Heart left ventricle (tissue), 16 donors: ENCODE measurements at regions not wholly inside any gene's neighbourhood (a gene's known extent, or its start where the extent isn't known, plus 50 kb on each side); places are given as distances from the start of the nearest gene placed in this dataset.

Experiments used
- ATAC-seq, 4 donors: fragments of 200-7000 bp; cut with Tn5 transposase; one replicate each; pipeline ENCODE4 v1.9.1; 2020 to 2022; ENCODE audit warnings: moderate library complexity in 4 of 4, mild to moderate bottlenecking in 3 of 4, moderate number of reproducible peaks in 1 of 4
- DNase-seq, 5 donors: peaks; one replicate each; pipeline ENCODE4 v3.0.0-alpha.2; 2020
- H3K27ac ChIP-seq, 12 donors: fragments of 200-600 bp; sonication (generic) in 4 of 12; one replicate each; pipeline versions ENCODE4 v1.5.0 to v1.8.0; 2016 to 2022; ENCODE audit warnings: mild to moderate bottlenecking in 2 of 12
- H3K27me3 ChIP-seq, 9 donors: fragments of 200-600 bp; sonication (generic) in 2 of 9; one replicate each; pipeline versions ENCODE4 v1.5.1 to v1.8.0; 2016 to 2022; ENCODE audit warnings: mild to moderate bottlenecking in 3 of 9
- H3K36me3 ChIP-seq, 9 donors: fragments of 200-600 bp; sonication (generic) in 2 of 9; one replicate each; pipeline versions ENCODE4 v1.5.0 to v1.8.0; 2018 to 2022; ENCODE audit warnings: mild to moderate bottlenecking in 2 of 9
- H3K4me1 ChIP-seq, 12 donors: fragments of 200-600 bp; sonication (generic) in 4 of 12; one replicate each; pipeline versions ENCODE4 v1.5.0 to v1.8.0; 2016 to 2022; ENCODE audit warnings: mild to moderate bottlenecking in 3 of 12
- H3K4me3 ChIP-seq, 12 donors: fragments of 200-600 bp; sonication (generic) in 4 of 12; one replicate each; pipeline versions ENCODE4 v1.5.0 to v1.8.0; 2017 to 2022; ENCODE audit warnings: mild to moderate bottlenecking in 9 of 12, moderate library complexity in 4 of 12
- H3K9me3 ChIP-seq, 12 donors: fragments of 200-600 bp; sonication (generic) in 4 of 12; one replicate each; pipeline versions ENCODE4 v1.5.0 to v1.8.0; 2016 to 2022; ENCODE audit warnings: mild to moderate bottlenecking in 1 of 12
- POLR2A ChIP-seq, 2 donors: fragments of 450-650 bp; IDR thresholded peaks; one replicate each; pipeline ENCODE4 v1.6.1; 2017; ENCODE audit warnings: antibody characterized with exemption in 2 of 2, mild to moderate bottlenecking in 2 of 2, moderate library complexity in 2 of 2
- WGBS, 4 donors: extraction: QIAGEN DNeasy Blood & Tissue Kit in 2 of 4; methylation state at CpG; one replicate each; pipeline versions ENCODE4 v1.1.5 to v1.1.7; 2013 to 2018; 5-methylcytosine and 5-hydroxymethylcytosine counted together
- intact Hi-C, 10 donors: fragments of 100-400 bp; cut with DNase I; formaldehyde crosslinking; loops; one replicate each; pipeline versions ENCODE4 v1.11.1 to v1.14.2; 2022
- TF ChIP-seq, protein P1 (sequence below), 12 donors: fragments of 200-600 bp; sonication (generic) in 4 of 12; IDR thresholded peaks; one replicate each; pipeline versions ENCODE4 v1.5.0 to v1.8.0; 2018 to 2022; ENCODE audit warnings: antibody characterized with exemption in 12 of 12, mild to moderate bottlenecking in 5 of 12
- donor health status: ischemic (EF 13 %, LVEDD 7.1; RV severe dilation, severe dysfunction).
- donor health status: healthy with polysubstance abuse.
- donor health status: DM: no; HTN: yes; CAD: no.
- donor health status: DM: no; HTN: no; CAD: no.
- donor health status: ischemic (EF 25% LVEDD 6.9; RV normal size, moderate dysfunction).
- donor health status: ischemic (EF 25% LVEDD 5.7; RV mildly dilated, moderate dysfunction).
- donor health status: healthy.
- donor health status: DM: yes; HTN: yes; CAD: no.
- donor health status: ischemic (EF 35%, LVEDD 5.7; RV mildly dilated, moderate dysfunction).
- donor health status: nonischemic (EF 11% LVEDD 7.7; RV severe dilation, severe dysfunction).
- donor health status: DM: yes; HTN: yes; CAD: no.
- donor health status: PGD.
- donor health status: ischemic (EF 29% LVEDD 5.4; RV normal size, mild dysfunction).
- donor health status: nonischemic (EF 23%, LVEDD 6.1; RV moderate dilation, normal function).

DNA sequence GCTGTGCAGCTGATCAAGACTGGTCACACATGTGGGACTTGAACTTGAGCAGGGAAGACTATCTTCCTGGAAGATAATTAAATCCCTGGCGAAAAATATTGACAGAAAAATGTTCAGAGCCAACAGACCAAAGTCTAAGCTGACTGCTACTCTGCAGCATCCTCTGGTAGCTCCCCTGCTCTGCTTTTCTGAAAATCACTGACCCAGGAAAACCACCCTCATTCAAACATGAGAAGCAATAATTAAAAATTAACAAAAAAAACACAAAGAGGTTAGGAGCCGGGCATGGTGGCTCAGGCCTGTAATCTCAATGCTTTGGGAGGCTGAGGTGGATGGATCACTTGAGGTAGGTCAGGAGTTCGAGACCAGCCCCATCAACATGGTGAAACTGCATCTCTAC, 151.9 kb downstream of the SCG2 start:
- WGBS, 4 donors, result 74 to 76% (median 75%) methylated on average over 3 of the region's 3 CpGs
- Histone ChIP-seq H3K27me3 (no peaks in the 10 kb centered on the region), H3K4me1 (no peaks in the 10 kb centered on the region), H3K4me3 (no peak overlapping the region), H3K27ac (no peak overlapping the region), H3K9me3 (peaks cover 0 to 6% (median 0%) of the 10 kb centered on the region in 12 donors), H3K36me3 (no peaks in the 10 kb centered on the region)
- TF ChIP-seq POLR2A (IDR thresholded peaks at IDR 0.05), result no peak
- TF ChIP-seq, protein P1, sequence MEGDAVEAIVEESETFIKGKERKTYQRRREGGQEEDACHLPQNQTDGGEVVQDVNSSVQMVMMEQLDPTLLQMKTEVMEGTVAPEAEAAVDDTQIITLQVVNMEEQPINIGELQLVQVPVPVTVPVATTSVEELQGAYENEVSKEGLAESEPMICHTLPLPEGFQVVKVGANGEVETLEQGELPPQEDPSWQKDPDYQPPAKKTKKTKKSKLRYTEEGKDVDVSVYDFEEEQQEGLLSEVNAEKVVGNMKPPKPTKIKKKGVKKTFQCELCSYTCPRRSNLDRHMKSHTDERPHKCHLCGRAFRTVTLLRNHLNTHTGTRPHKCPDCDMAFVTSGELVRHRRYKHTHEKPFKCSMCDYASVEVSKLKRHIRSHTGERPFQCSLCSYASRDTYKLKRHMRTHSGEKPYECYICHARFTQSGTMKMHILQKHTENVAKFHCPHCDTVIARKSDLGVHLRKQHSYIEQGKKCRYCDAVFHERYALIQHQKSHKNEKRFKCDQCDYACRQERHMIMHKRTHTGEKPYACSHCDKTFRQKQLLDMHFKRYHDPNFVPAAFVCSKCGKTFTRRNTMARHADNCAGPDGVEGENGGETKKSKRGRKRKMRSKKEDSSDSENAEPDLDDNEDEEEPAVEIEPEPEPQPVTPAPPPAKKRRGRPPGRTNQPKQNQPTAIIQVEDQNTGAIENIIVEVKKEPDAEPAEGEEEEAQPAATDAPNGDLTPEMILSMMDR (IDR thresholded peaks at IDR 0.05), result no peak
- no peak for ATAC-seq
- DNase-seq, result no peak
- intact Hi-C loops, result loop anchor here in 1 of 10 donors (10.0 kb wide), 1 partner anchor 345 kb away; no protein-coding TSS in a partner anchor

DNA sequence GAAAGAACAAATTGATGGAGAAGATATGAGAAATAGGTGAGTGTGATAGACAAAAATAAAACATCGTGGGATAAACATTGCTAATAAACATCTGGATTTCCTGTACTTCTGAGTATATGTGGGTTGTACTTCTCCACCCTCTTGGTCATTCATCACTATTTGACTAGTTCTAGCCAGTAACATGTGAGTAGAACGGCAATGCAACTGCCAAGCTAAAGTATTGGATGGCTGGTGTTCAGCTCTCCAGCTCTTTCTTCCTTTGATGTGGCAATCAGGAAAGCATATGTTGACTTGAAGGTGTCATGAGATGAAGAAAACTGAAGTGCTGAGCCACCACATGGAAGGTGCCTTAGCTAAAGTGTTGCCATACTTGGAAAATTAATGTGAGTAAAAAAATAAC, 144.9 kb downstream of the SCG2 start:
- Histone ChIP-seq H3K27ac (no peak overlapping the region), H3K4me3 (no peak overlapping the region), H3K9me3 (peaks cover 0 to 6% (median 0%) of the 10 kb centered on the region in 12 donors), H3K27me3 (no peaks in the 10 kb centered on the region), H3K36me3 (no peaks in the 10 kb centered on the region), H3K4me1 (peaks cover 0 to 14% (median 0%) of the 10 kb centered on the region in 12 donors)
- DNase-seq, result no peak
- no peak for ATAC-seq
- TF ChIP-seq, protein P1 (IDR thresholded peaks at IDR 0.05), result no peak
- TF ChIP-seq POLR2A (IDR thresholded peaks at IDR 0.05), result no peak
- intact Hi-C loops, result loop anchor here in 1 of 10 donors (10.0 kb wide), 1 partner anchor 338 kb away; no protein-coding TSS in a partner anchor
- WGBS, 4 donors, result 71 to 77% (median 74%) methylated on average over 2 of the region's 2 CpGs

DNA sequence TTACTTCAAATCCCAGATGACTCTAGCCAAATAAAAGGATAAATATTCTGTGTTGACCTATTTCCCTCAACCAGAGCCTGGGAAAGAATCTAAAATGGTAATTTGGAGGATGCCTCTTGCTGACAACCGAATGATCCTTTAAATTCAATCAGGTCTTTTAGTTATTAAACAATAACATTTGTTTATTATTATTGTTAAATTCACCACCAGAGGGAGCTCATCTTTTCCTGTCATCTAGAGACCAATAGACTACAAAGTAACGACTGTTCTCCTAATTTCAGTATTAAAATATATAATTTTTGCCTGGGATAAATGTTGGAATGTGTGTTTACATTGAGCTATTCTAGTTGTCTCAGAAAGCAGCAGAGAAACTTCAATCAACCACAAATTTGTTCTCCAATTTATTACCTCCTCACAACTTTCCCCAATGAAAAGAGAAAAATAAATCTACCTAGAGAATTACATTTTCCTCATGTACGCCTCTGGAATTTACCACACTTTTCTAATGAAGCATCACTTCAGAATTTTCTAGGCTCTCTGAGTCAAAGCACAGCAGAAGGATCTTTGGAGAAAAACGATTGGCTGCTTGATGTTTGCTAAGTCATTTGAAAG, 142.7 kb downstream of the SCG2 start:
- Histone ChIP-seq H3K27me3 (no peaks in the 10 kb centered on the region), H3K4me3 (no peak overlapping the region), H3K36me3 (no peaks in the 10 kb centered on the region), H3K27ac (no peak overlapping the region), H3K9me3 (peaks cover 0 to 5% (median 0%) of the 10 kb centered on the region in 12 donors), H3K4me1 (peaks cover 0 to 14% (median 0%) of the 10 kb centered on the region in 12 donors)
- intact Hi-C loops, result loop anchor here in 1 of 10 donors (10.0 kb wide), 1 partner anchor 335 kb away; no protein-coding TSS in a partner anchor
- no peak for TF ChIP-seq POLR2A (IDR thresholded peaks at IDR 0.05)
- TF ChIP-seq, protein P1 (IDR thresholded peaks at IDR 0.05), result peak in 11 of 12 donors; percentile 16 to 56 (median 40)
- 42 to 49% (median 48%) methylated on average over 4 of the region's 4 CpGs for WGBS, 4 donors
- DNase-seq, result no peak
- ATAC-seq, result no peak

DNA sequence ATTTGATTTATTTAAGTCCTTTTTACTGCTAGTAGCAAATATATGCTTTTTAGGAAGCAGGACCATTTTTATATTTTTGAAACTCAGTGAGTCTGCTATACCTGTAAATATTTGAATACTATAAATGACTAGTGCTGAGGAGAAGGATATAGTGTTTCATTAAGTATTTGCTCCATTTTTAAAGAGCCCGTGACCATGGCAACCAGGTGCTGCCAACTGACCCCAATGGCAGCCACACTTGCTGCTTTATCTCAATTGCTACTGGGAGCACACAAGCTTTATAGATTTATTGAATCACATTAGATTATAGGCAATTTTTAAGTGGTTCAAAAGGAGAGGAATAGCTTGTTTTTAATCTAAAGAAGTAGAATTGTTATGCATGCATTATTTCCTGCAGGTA, 142.0 kb downstream of the SCG2 start:
- peaks cover 0 to 5% (median 0%) of the 10 kb centered on the region in 12 donors for H3K9me3 ChIP-seq
- no peak overlapping the region for H3K27ac ChIP-seq
- TF ChIP-seq POLR2A (IDR thresholded peaks at IDR 0.05), result no peak
- TF ChIP-seq, protein P1 (IDR thresholded peaks at IDR 0.05), result no peak
- intact Hi-C loops, result loop anchor here in 2 of 10 donors (10.0 kb wide), 3 partner anchors 155 to 485 kb away; no protein-coding TSS in a partner anchor
- no peaks in the 10 kb centered on the region for H3K36me3 ChIP-seq
- ATAC-seq, result no peak
- H3K4me1 ChIP-seq, result peaks cover 0 to 18% (median 0%) of the 10 kb centered on the region in 12 donors
- no peak for DNase-seq
- no peak overlapping the region for H3K4me3 ChIP-seq
- 73 to 90% (median 83%) methylated on average over 1 of the region's 1 CpG for WGBS, 4 donors
- H3K27me3 ChIP-seq, result no peaks in the 10 kb centered on the region
